ENCODE measurements at regions not wholly inside any gene's neighbourhood (a gene's known extent, or its start where the extent isn't known, plus 50 kb on each side); places are given as distances from the start of the nearest gene placed in this dataset.

DNA sequence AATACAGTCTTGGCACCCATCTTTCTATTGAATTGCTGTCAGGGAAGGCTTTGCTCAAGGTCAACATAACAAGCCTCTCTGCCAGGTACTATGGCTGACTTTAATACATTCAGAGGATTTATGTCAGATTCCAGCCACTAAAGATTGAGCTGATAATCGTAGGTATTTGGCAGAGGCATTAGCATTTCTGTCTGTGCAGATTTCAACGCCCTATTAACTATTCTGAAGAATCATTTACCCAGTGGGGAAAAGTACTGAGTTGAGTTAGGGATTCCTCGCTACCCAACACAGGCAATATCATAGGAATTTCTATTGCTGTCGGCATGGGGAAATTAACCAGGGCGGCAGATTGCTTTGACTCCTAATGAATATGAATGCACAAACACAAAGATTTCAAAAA, 233.7 kb upstream of the SPTLC3 start:
- Histone ChIP-seq H3K9ac (no peak overlapping the region), H3K27me3 (ENCODE audit: insufficient read depth, low read depth) (no peaks in the 10 kb centered on the region), H3K36me3 (ENCODE audit: insufficient read depth) (no peaks in the 10 kb centered on the region), H3K4me2 (no peak overlapping the region), H4K20me1 (ENCODE audit: insufficient read depth) (no peaks in the 10 kb centered on the region), H3K4me1 (ENCODE audit: low read depth, poor library complexity, severe bottlenecking) (no peaks in the 10 kb centered on the region), H2AFZ (ENCODE audit: low read depth) (no peak overlapping the region), H3K27ac (no peak overlapping the region), H3K4me3 (IDR thresholded peaks at IDR 0.05; ENCODE audit: insufficient read depth, low read depth, low read length) (no peak overlapping the region), H3K79me2 (ENCODE audit: insufficient read depth, low read depth) (no peaks in the 10 kb centered on the region)
- TF ChIP-seq, protein P1, sequence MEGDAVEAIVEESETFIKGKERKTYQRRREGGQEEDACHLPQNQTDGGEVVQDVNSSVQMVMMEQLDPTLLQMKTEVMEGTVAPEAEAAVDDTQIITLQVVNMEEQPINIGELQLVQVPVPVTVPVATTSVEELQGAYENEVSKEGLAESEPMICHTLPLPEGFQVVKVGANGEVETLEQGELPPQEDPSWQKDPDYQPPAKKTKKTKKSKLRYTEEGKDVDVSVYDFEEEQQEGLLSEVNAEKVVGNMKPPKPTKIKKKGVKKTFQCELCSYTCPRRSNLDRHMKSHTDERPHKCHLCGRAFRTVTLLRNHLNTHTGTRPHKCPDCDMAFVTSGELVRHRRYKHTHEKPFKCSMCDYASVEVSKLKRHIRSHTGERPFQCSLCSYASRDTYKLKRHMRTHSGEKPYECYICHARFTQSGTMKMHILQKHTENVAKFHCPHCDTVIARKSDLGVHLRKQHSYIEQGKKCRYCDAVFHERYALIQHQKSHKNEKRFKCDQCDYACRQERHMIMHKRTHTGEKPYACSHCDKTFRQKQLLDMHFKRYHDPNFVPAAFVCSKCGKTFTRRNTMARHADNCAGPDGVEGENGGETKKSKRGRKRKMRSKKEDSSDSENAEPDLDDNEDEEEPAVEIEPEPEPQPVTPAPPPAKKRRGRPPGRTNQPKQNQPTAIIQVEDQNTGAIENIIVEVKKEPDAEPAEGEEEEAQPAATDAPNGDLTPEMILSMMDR (conservative IDR thresholded peaks at IDR 0.05; ENCODE audit: low read depth, low read length), result no peak

DNA sequence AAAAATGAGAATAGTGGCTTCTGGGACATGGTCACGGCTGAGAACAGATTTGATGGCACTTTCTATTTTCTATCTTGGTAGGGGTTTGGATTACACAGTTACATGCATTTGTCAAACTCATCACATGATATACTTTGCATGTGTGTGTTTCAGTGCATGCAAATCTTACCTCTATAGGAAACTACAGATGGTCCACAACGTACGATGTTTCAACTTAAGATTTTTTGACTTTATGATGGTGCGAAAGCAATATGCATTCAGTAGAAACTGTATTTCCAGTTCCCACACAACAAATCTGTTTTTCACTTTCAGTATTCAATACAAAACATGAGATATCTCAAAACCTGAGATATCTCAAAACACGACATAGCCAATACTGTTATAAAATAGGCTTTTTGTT, 231.8 kb upstream of the SPTLC3 start:
- H3K79me2 ChIP-seq (ENCODE audit: insufficient read depth, low read depth), result no peaks in the 10 kb centered on the region
- H3K4me2 ChIP-seq, result no peak overlapping the region
- no peak overlapping the region for H3K9ac ChIP-seq
- H3K27ac ChIP-seq, result no peak overlapping the region
- H3K27me3 ChIP-seq (ENCODE audit: insufficient read depth, low read depth), result no peaks in the 10 kb centered on the region
- H4K20me1 ChIP-seq (ENCODE audit: insufficient read depth), result no peaks in the 10 kb centered on the region
- H3K4me1 ChIP-seq (ENCODE audit: low read depth, poor library complexity, severe bottlenecking), result no peaks in the 10 kb centered on the region
- no peak overlapping the region for H2AFZ ChIP-seq (ENCODE audit: low read depth)
- H3K36me3 ChIP-seq (ENCODE audit: insufficient read depth), result no peaks in the 10 kb centered on the region
- TF ChIP-seq, protein P1 (conservative IDR thresholded peaks at IDR 0.05; ENCODE audit: low read depth, low read length), result no peak
- H3K4me3 ChIP-seq (IDR thresholded peaks at IDR 0.05; ENCODE audit: insufficient read depth, low read depth, low read length), result no peak overlapping the region

DNA sequence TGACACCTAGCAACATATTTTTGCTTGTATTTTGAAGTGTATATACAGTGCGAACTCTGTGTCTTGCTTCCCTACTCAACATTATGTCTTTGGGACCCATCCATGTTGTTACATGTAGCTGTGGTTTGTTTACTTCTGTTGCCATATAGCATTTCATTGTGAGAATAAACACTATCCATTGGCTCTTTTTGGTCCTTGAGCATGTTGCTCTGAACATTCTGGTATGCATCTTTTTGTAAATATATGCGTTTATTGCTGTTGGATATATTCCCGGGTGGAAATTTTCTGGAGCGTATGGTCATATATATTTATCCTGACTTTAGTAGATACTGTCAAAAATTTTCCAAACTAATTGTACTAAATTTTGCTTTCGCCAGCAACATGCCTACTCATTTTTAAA, 222.5 kb upstream of the SPTLC3 start:
- TF ChIP-seq, protein P1 (conservative IDR thresholded peaks at IDR 0.05; ENCODE audit: low read depth, low read length), result no peak
- H3K79me2 ChIP-seq (ENCODE audit: insufficient read depth, low read depth), result no peaks in the 10 kb centered on the region
- no peak overlapping the region for H3K4me3 ChIP-seq (IDR thresholded peaks at IDR 0.05; ENCODE audit: insufficient read depth, low read depth, low read length)
- no peak overlapping the region for H3K27ac ChIP-seq
- no peaks in the 10 kb centered on the region for H3K27me3 ChIP-seq (ENCODE audit: insufficient read depth, low read depth)
- no peak overlapping the region for H2AFZ ChIP-seq (ENCODE audit: low read depth)
- H3K4me2 ChIP-seq, result no peak overlapping the region
- H3K9ac ChIP-seq, result no peak overlapping the region
- H4K20me1 ChIP-seq (ENCODE audit: insufficient read depth), result no peaks in the 10 kb centered on the region
- no peaks in the 10 kb centered on the region for H3K4me1 ChIP-seq (ENCODE audit: low read depth, poor library complexity, severe bottlenecking)
- H3K36me3 ChIP-seq (ENCODE audit: insufficient read depth), result no peaks in the 10 kb centered on the region

DNA sequence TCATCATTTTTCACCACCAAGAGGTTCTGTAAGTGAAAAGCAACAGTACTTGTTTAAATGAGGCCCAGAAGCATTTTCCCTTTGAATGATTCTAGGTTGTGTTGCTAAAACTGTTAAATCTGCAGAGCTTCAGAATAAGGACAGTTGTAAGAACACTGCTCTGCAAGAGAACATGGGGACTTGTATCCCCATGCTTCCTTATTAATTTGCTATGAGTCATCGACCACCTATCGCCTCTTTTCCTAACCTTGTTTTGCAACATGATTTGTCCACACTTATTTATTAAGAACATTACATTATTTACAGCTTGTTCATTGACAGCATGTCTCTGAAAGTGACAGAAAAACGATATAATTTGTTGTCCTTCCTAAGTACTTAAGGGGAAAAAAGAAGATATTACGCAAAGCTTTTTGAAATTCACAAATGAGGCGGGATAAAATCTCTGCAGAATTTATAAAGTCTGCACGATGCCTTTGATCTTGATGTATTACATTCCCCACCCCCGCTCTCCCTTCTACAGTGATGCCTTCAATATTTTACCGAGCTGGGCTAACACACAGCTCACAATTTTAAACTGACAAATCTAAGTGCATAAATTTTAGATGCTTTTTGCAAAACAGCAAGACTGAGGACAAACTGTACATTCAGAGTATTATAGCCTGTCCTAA, 220.0 kb upstream of the SPTLC3 start:
- no peaks in the 10 kb centered on the region for H3K27me3 ChIP-seq (ENCODE audit: insufficient read depth, low read depth)
- H2AFZ ChIP-seq (ENCODE audit: low read depth), result no peak overlapping the region
- H4K20me1 ChIP-seq (ENCODE audit: insufficient read depth), result no peaks in the 10 kb centered on the region
- TF ChIP-seq, protein P1 (conservative IDR thresholded peaks at IDR 0.05; ENCODE audit: low read depth, low read length), result no peak
- no peak overlapping the region for H3K4me2 ChIP-seq
- H3K9ac ChIP-seq, result no peak overlapping the region
- no peaks in the 10 kb centered on the region for H3K36me3 ChIP-seq (ENCODE audit: insufficient read depth)
- H3K4me1 ChIP-seq (ENCODE audit: low read depth, poor library complexity, severe bottlenecking), result no peaks in the 10 kb centered on the region
- no peak overlapping the region for H3K27ac ChIP-seq
- no peaks in the 10 kb centered on the region for H3K79me2 ChIP-seq (ENCODE audit: insufficient read depth, low read depth)
- H3K4me3 ChIP-seq (IDR thresholded peaks at IDR 0.05; ENCODE audit: insufficient read depth, low read depth, low read length), result no peak overlapping the region

Data from KMS-11 (cell line).